NT2/D1 (cell line): ENCODE measurements at regions not wholly inside any gene's neighbourhood (a gene's known extent, or its start where the extent isn't known, plus 50 kb on each side); places are given as distances from the start of the nearest gene placed in this dataset.

Experiments used
- DNase-seq: peaks from one replicate; pipeline ENCODE4 v3.0.0-alpha.2; 2011; ENCODE audit warnings: low read depth, low spot score
- H3K27me3 ChIP-seq: 2 replicates; pipeline ENCODE4 v1.6.0; 2011; ENCODE audit warnings: mild to moderate bottlenecking; ENCODE audit not compliant: insufficient read length, insufficient read depth
- H3K36me3 ChIP-seq: 2 replicates; pipeline ENCODE4 v1.6.1; 2011; ENCODE audit warnings: mild to moderate bottlenecking, low read length, mixed read lengths; ENCODE audit not compliant: insufficient read depth, insufficient read length
- H3K4me1 ChIP-seq: 2 replicates; pipeline ENCODE4 v1.5.1; 2011; ENCODE audit not compliant: insufficient read depth, insufficient read length
- H3K4me3 ChIP-seq: 2 replicates; pipeline ENCODE4 v1.5.1; 2011; ENCODE audit warnings: low read depth; ENCODE audit not compliant: insufficient read length
- H3K9ac ChIP-seq: 2 replicates; pipeline ENCODE4 v1.6.0; 2011; ENCODE audit warnings: low read depth; ENCODE audit not compliant: insufficient read length
- H3K9me3 ChIP-seq: 2 replicates; pipeline ENCODE4 v1.5.1; 2011; ENCODE audit warnings: mild to moderate bottlenecking, low read length; ENCODE audit not compliant: insufficient read depth
- SUZ12 ChIP-seq: IDR thresholded peaks from 2 replicates; pipeline ENCODE4 v1.6.1; 2011; ENCODE audit not compliant: insufficient read length, insufficient read depth; ENCODE audit errors: extremely low read depth
- YY1 ChIP-seq: IDR thresholded peaks from 2 replicates; pipeline ENCODE4 v1.6.1; 2011; ENCODE audit not compliant: insufficient read length, insufficient read depth
- ZNF274 ChIP-seq: IDR thresholded peaks from 2 replicates; pipeline ENCODE4 v1.6.1; 2011; ENCODE audit warnings: mild to moderate bottlenecking, low read depth, low read length

DNA sequence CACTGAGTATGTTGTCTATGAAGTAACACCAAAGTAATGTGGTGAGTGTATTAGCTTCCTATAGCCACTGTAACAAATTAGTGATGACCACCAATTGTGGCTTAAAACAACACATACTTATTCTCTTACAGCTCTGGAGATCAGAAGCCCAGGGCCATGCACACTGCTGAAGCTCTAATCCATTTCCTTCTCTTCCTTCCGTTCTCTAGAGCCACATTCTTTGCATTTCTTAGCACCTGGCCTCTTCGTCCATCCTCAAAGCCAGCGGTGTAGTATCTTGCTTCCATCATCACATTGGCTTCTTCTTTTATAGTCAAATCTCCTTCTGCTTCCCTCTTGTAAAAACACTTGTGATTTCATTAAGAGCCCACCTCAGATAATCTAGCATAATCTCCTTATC, 230.3 kb upstream of the RFX3 start:
- TF ChIP-seq YY1 (no peak), SUZ12 (no peak), ZNF274 (no peak)
- Histone ChIP-seq H3K9ac (no peak overlapping the region), H3K27me3 (no peaks in the 10 kb centered on the region), H3K36me3 (no peaks in the 10 kb centered on the region), H3K4me3 (no peak overlapping the region), H3K4me1 (peaks cover 2% of the 10 kb centered on the region), H3K9me3 (no peaks in the 10 kb centered on the region)
- DNase-seq, result no peak

- TF ChIP-seq YY1 (no peak), SUZ12 (no peak), ZNF274 (no peak)
- no peak for DNase-seq
- Histone ChIP-seq H3K36me3 (no peaks in the 10 kb centered on the region), H3K27me3 (no peaks in the 10 kb centered on the region), H3K4me3 (no peak overlapping the region), H3K9me3 (no peaks in the 10 kb centered on the region), H3K4me1 (no peaks in the 10 kb centered on the region), H3K9ac (no peak overlapping the region)
These were observed 225.4 kb upstream of the RFX3 start for GRCh38 chr9:3751125-3751758.

GRCh38 chr9:3750321-3750720, 224.5 kb upstream of the RFX3 start:
- no peaks in the 10 kb centered on the region for H3K4me1 ChIP-seq
- H3K36me3 ChIP-seq, result no peaks in the 10 kb centered on the region
- H3K9me3 ChIP-seq, result no peaks in the 10 kb centered on the region
- no peak overlapping the region for H3K9ac ChIP-seq
- H3K27me3 ChIP-seq, result no peaks in the 10 kb centered on the region
- DNase-seq, result no peak
- TF ChIP-seq SUZ12, result no peak
- no peak for TF ChIP-seq YY1
- TF ChIP-seq ZNF274, result no peak
- H3K4me3 ChIP-seq, result no peak overlapping the region

DNA sequence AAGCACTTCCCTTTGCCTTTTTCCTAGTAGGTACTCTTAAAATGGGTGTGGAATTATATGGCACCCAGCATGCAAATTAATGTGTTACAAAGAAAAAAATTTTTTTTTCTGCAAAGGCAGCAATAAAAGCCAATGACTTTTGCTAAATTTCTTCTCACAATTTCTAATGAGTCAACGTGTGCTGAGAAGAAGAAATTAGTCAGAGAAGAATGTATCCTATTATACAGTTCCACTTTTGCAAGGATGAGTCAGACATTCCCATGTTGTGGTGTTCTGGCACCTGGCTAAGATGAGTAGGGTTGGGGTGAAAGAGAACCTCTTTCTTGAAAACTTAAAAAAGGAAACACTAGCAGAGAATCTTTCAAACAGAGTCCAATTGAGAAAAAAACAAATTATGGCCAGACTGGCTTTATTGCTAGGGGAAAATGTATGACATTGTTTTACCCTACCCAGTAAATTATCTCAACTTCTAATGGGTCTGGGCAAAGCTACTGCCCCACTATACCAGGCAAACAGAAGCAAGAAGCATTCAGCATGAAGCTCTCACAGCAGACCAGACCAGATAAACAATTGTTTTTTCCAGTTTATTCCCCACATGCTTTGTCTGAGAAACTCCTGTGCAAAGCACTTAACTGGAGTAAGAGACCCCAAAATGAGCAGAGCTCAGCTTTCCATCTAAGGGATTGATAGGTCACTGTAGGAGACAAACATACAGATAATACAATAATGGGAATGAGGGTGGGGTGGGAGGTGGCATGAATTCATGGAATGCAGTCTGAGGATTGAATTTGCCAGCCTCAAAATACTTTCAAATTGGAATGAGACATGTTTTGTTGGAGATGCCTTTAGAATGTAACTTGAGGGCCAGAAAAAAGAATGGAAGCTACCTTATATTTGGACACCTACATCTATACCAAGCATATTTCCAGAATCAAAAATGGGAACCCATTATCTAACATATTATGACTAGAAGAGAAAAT, 220.8 kb upstream of the RFX3 start:
- H3K9me3 ChIP-seq, result peaks cover 5% of the 10 kb centered on the region; the same call in 1 of the 2 replicates
- no peak overlapping the region for H3K4me3 ChIP-seq
- no peaks in the 10 kb centered on the region for H3K4me1 ChIP-seq
- no peak overlapping the region for H3K9ac ChIP-seq
- TF ChIP-seq SUZ12 (no peak), ZNF274 (no peak), YY1 (no peak)
- DNase-seq, result no peak
- H3K36me3 ChIP-seq, result no peaks in the 10 kb centered on the region
- H3K27me3 ChIP-seq, result no peaks in the 10 kb centered on the region

GRCh38 chr9:3743901-3744413, 218.2 kb upstream of the RFX3 start:
- no peaks in the 10 kb centered on the region for H3K27me3 ChIP-seq
- no peak for DNase-seq
- peaks cover 5% of the 10 kb centered on the region; the same call in 1 of the 2 replicates for H3K9me3 ChIP-seq
- TF ChIP-seq SUZ12 (no peak), ZNF274 (no peak), YY1 (no peak)
- H3K4me3 ChIP-seq, result no peak overlapping the region
- no peaks in the 10 kb centered on the region for H3K36me3 ChIP-seq
- no peak overlapping the region for H3K9ac ChIP-seq
- H3K4me1 ChIP-seq, result no peaks in the 10 kb centered on the region

DNA sequence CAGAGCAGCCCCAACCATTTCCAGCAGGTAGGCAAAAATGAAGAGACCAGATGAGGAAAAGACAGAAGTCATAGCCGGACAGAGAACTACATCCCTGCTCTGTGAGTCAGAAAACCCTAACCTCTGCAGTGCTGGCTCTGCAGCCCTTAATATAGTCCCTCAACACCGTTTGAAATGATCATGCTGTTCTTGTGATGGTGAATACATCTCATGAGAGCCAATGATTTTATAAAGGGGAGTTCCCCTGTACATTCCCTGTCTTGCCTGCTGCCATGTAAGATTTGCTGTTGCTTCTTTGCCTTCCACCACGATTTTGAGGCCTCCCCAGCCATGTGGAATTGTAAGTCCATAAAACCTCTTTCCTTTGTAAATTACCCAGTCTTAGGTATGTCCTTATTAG, 216.8 kb upstream of the RFX3 start:
- H3K4me1 ChIP-seq, result no peaks in the 10 kb centered on the region
- TF ChIP-seq SUZ12 (no peak), ZNF274 (no peak), YY1 (no peak)
- H3K9me3 ChIP-seq, result peaks cover 5% of the 10 kb centered on the region; the same call in 1 of the 2 replicates
- no peak overlapping the region for H3K4me3 ChIP-seq
- no peaks in the 10 kb centered on the region for H3K36me3 ChIP-seq
- H3K27me3 ChIP-seq, result no peaks in the 10 kb centered on the region
- H3K9ac ChIP-seq, result no peak overlapping the region
- DNase-seq, result no peak

- no peaks in the 10 kb centered on the region for H3K36me3 ChIP-seq
- H3K4me1 ChIP-seq, result no peaks in the 10 kb centered on the region
- DNase-seq, result no peak
- H3K9ac ChIP-seq, result no peak overlapping the region
- no peak for TF ChIP-seq YY1
- TF ChIP-seq SUZ12, result no peak
- no peak for TF ChIP-seq ZNF274
- H3K27me3 ChIP-seq, result no peaks in the 10 kb centered on the region
- H3K9me3 ChIP-seq, result peaks cover 5% of the 10 kb centered on the region; the same call in 1 of the 2 replicates
- no peak overlapping the region for H3K4me3 ChIP-seq
These were observed 215.9 kb upstream of the RFX3 start for GRCh38 chr9:3741729-3742128.
